Naive B cell (primary cell): ENCODE measurements at regions not wholly inside any gene's neighbourhood (a gene's known extent, or its start where the extent isn't known, plus 50 kb on each side); places are given as distances from the start of the nearest gene placed in this dataset.

ENCODE experiments used
- ATAC-seq, 2 donors: fragments of 150-1000 bp; cut with Tn5 transposase; 2 replicates each; pipeline ENCODE4 v1.10.0; 2021; ENCODE audit warnings: low read depth in 2 of 2, mild to moderate bottlenecking in 2 of 2, moderate library complexity in 2 of 2
- DNase-seq: peaks from one replicate; pipeline ENCODE4 v3.0.0; 2022
- H3K27ac Mint-ChIP-seq, 6 donors: one replicate each; pipeline ENCODE4 v1.8.0; 2020 to 2022; ENCODE audit warnings: mild to moderate bottlenecking in 6 of 6, mixed read lengths in 6 of 6, moderate library complexity in 5 of 6, inconsistent platforms in 2 of 6
- H3K27me3 Mint-ChIP-seq, 3 donors: one replicate each; pipeline ENCODE4 v1.8.0; 2021 to 2022; ENCODE audit warnings: mixed read lengths in 3 of 3, mild to moderate bottlenecking in 1 of 3
- H3K36me3 Mint-ChIP-seq, 2 donors: one replicate each; pipeline ENCODE4 v1.8.0; 2020 to 2022; ENCODE audit warnings: mixed read lengths in 2 of 2, inconsistent platforms in 1 of 2, mild to moderate bottlenecking in 1 of 2
- H3K4me1 Mint-ChIP-seq, 3 donors: one replicate each; pipeline ENCODE4 v1.8.0; 2020 to 2022; ENCODE audit warnings: mixed read lengths in 3 of 3, inconsistent platforms in 1 of 3, mild to moderate bottlenecking in 1 of 3, moderate library complexity in 1 of 3
- H3K4me3 Mint-ChIP-seq, 8 donors: one replicate each; pipeline ENCODE4 v1.8.0; 2020 to 2022; ENCODE audit warnings: mild to moderate bottlenecking in 8 of 8, mixed read lengths in 8 of 8, moderate library complexity in 8 of 8, inconsistent platforms in 2 of 8
- H3K9me3 Mint-ChIP-seq, 7 donors: one replicate each; pipeline ENCODE4 v1.8.0; 2020 to 2022; ENCODE audit warnings: mixed read lengths in 7 of 7, mild to moderate bottlenecking in 5 of 7, inconsistent platforms in 2 of 7, moderate library complexity in 1 of 7

DNA sequence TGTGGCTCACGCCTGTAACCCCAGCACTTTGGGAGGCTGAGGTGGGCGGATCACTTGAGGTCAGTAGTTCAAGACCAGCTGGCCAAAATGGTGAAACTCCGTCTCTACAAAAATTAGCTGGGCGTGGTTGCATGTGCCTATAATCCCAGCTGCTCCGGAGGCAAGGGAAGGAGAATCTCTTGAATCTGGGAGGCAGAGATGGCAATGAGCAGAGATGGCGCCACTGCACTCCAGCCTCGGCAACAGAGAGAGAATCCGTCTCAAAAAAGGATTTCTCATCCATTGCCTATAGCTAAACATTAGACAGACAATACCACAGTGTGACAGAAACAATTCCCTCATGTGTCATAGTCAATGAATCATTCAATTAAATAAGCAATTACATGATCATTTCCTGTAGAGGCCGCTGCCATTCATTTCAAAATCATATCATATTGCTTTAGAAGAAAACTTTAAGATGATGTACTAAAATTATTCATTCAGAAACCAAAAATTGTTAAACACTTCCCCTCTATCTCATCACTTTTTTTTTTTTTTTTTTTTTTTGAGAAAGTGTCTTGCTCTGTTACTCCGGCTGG is 69.5 kb upstream of the TGIF1 start:
- DNase-seq (no peak), ATAC-seq (peak in 1 of 2 donors; percentile 34)
- H3K9me3 Mint-ChIP-seq, result no peaks in the 10 kb centered on the region
- peaks cover 0 to 9% (median 5%) of the 10 kb centered on the region in 3 donors for H3K27me3 Mint-ChIP-seq
- H3K4me3 Mint-ChIP-seq, result no peak overlapping the region
- peaks cover 0 to 2% (median 0%) of the 10 kb centered on the region in 3 donors for H3K4me1 Mint-ChIP-seq
- no peaks in the 10 kb centered on the region for H3K36me3 Mint-ChIP-seq
- no peak overlapping the region for H3K27ac Mint-ChIP-seq

DNA sequence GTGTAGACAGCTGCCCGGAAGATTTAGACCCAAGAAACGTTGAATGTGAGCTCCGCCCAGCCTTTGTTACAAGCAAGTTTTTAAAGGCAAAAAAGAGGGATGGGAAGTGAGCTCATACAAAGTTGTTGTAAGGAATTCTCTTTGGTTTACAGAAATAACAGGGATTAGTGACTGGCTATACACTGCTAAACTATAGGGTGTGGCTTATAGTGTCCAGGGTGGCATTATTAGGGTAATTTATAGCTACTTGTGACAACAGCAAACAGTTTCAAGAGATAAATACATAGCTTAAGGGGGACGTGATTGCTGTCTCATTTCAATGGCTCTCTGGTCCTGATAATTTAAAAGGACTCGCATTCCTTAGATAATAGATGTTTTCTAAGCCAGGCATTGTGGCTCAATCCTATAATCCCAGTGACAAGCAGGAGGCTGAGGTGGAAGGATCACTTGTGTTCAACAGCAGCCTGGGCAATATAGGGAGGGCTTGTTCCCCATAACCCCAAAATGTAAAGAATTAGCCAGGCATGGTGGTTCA is 66.5 kb upstream of the TGIF1 start:
- no peaks in the 10 kb centered on the region for H3K9me3 Mint-ChIP-seq
- H3K27ac Mint-ChIP-seq, result no peak overlapping the region
- no peaks in the 10 kb centered on the region for H3K27me3 Mint-ChIP-seq
- no peaks in the 10 kb centered on the region for H3K36me3 Mint-ChIP-seq
- H3K4me1 Mint-ChIP-seq, result peaks cover 0 to 14% (median 0%) of the 10 kb centered on the region in 3 donors
- DNase-seq (no peak), ATAC-seq (no peak)
- H3K4me3 Mint-ChIP-seq, result no peak overlapping the region

DNA sequence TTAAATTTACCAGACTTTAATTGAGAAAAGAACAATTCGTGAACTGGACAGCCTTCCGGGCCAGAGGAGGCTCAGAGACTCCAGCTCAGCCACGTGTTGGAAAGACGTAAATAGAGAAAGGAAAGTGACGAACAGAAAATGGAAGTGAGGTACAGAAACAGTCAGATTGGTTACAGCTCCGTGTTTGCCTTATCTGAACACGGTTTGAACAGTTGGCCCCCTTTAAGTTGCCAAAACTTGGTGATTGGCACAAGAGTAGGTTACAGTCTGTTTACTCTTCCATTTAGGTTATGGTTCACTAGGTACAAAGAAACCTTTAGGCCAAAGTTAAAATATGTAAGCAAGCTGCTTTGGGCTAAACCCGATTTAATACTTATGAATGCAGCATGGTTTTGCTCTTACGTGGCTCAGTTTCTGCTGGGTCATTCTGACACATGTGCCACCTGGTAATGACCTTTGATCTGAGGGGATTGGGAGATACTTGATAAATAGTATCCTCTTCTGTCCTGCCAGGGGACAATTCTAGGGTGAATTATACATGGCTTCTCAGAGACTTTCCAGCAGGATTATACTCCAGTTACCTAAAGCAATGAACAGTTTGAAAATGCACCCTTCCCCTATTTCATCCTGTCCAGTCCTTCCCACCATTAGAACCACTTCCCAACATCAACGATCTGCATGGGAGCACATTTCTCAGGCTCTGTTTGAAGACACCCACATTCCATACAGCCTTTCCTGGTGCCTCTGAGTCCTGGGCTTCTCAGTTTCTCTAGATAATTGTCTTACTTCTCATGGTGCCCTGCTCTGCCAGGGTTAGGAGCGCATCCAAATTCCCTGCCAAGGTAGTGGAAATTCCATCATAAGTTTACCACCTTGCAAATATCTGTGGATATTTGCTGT is 65.1 kb upstream of the TGIF1 start:
- Mint-ChIP-seq H3K4me1 (peaks cover 0 to 14% (median 0%) of the 10 kb centered on the region in 3 donors), H3K27ac (peak overlapping the region in 3 of 6 donors; percentile 9 to 88 (median 85)), H3K27me3 (no peaks in the 10 kb centered on the region), H3K4me3 (peak overlapping the region in 3 of 8 donors; percentile 7), H3K9me3 (peaks cover 0 to 5% (median 2%) of the 10 kb centered on the region in 7 donors), H3K36me3 (no peaks in the 10 kb centered on the region)
- DNase-seq (no peak), ATAC-seq (peak; percentile 27 to 68)

DNA sequence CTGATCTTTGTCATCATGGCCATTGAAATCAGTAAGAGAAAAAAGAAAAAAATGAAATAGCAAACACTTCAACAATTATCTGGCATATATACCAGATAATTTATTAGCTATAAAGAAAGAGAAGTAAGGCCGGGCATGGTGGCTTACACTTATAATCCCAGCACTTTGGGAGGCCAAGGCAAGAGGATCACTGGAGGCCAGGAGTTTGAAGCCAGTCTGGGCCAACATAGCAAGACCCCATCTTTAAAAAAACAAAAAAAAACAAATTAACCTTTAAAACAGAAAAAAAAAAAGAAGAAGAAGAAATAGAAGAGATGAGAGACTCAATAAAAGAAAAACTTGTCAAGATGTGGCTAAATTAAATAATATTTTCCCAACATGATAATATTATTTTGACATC is 61.6 kb upstream of the TGIF1 start:
- peaks cover 0 to 14% (median 0%) of the 10 kb centered on the region in 3 donors for H3K4me1 Mint-ChIP-seq
- ATAC-seq, result no peak
- DNase-seq, result no peak
- no peak overlapping the region for H3K27ac Mint-ChIP-seq
- H3K4me3 Mint-ChIP-seq, result no peak overlapping the region
- H3K36me3 Mint-ChIP-seq, result no peaks in the 10 kb centered on the region
- no peaks in the 10 kb centered on the region for H3K27me3 Mint-ChIP-seq
- H3K9me3 Mint-ChIP-seq, result peaks cover 0 to 14% (median 6%) of the 10 kb centered on the region in 7 donors

DNA sequence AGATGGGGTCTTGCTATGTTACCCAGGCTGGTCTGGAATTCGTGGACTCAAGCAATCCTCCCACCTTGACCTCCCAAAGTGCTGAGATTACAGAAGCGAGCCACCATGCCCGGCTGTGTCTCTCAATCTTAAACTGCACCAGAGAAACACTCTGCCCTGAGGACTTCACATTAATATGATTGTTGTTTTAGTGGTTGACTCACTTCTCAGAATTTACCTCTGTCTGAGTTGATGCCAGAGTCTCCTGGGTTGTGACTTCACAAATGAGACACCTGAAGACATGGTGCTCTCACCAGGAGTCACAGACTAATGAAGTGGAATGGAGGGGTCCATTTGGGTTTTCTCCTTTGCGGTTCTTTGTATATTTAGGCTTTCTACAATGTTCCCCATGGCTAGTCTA is 61.0 kb upstream of the TGIF1 start:
- Mint-ChIP-seq H3K4me1 (peaks cover 0 to 14% (median 0%) of the 10 kb centered on the region in 3 donors), H3K9me3 (peaks cover 2 to 15% (median 8%) of the 10 kb centered on the region in 7 donors), H3K4me3 (no peak overlapping the region), H3K27ac (peak overlapping the region in 1 of 6 donors; percentile 17), H3K27me3 (no peaks in the 10 kb centered on the region), H3K36me3 (no peaks in the 10 kb centered on the region)
- ATAC-seq, result no peak
- DNase-seq, result no peak

DNA sequence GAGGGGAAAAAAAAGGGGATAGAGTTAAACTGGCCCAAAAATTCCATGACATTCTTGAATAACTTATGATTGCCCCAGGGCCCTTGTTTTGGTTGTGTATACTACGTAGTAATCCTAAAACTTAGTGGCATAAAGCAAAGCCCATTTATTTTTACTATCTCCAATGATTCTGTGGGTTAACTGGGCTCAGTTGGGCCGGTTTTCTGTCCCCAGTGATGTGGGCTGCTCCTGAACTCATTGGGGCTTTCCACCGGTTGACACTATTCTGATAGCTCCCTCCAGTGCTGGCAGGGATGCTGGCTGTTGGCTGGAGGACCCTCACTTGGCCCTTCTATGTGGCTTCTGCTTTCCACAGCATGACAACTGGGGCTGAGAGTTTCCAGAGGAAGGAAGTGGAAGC is 60.0 kb upstream of the TGIF1 start:
- Mint-ChIP-seq H3K4me1 (peaks cover 0 to 12% (median 0%) of the 10 kb centered on the region in 3 donors), H3K27me3 (no peaks in the 10 kb centered on the region), H3K4me3 (no peak overlapping the region), H3K9me3 (peaks cover 4 to 19% (median 11%) of the 10 kb centered on the region in 7 donors), H3K27ac (peak overlapping the region in 1 of 6 donors; percentile 57), H3K36me3 (peaks cover 0 to 4% of the 10 kb centered on the region in 2 donors)
- DNase-seq, result no peak
- no peak for ATAC-seq

DNA sequence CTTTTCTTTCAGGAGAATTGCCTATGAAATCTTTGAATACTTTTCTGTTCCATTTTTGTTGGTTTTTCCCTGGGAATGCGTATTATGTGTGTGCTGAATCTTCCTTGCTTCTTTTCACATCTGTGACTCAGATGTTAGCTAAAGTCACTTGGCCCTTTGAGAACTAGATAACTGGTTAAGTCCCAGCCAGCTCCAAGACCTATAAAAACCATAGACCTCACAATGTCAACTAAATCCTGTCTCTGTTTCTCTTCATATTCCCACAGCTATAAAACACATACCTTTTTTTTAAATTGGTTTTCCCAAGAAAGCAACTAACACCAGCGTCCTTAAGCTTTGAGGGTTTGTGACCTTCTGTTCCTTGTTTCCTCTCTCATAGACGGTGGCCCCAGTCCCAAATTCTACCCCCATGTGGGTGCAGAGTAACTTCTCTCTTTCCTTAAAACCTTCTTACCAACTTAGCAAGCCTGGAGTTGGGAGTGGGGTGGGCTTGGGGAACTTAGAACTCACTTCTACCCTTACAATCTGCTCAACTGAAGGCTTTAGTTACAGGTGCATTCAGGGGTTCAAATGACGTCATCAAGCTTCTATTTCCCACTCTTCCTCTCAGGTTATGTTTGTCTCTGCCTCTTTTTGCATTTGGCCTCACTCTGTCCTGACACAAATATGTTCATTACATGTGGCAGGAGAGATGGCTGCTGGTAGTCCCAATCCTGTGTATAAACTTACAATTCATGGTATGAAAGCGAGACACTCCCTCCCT is 58.1 kb upstream of the TGIF1 start:
- H3K9me3 Mint-ChIP-seq, result peaks cover 4 to 20% (median 12%) of the 10 kb centered on the region in 7 donors
- H3K36me3 Mint-ChIP-seq, result peaks cover 0 to 6% of the 10 kb centered on the region in 2 donors
- ATAC-seq (no peak), DNase-seq (no peak)
- no peaks in the 10 kb centered on the region for H3K27me3 Mint-ChIP-seq
- H3K4me1 Mint-ChIP-seq, result peaks cover 0 to 5% (median 0%) of the 10 kb centered on the region in 3 donors
- no peak overlapping the region for H3K27ac Mint-ChIP-seq
- H3K4me3 Mint-ChIP-seq, result no peak overlapping the region

DNA sequence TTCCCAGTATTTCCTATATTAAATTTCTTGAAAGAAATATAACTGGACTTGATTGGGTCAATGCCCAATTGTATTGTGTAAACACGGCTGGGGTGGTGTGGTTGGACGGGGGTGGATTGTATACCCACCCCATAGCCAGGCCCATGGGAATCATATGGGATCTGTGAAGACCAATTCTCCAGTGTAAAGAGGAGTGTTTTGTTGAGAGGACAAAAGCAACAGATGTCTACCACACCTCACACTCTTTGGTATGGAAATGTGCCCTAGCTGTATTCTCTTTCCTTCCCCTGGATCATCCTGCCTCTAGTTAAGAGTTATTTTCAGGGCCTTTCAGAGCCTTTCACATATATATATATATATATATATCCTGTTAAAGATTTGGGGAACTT is 57.5 kb upstream of the TGIF1 start:
- DNase-seq (no peak), ATAC-seq (no peak)
- H3K27ac Mint-ChIP-seq, result no peak overlapping the region
- H3K4me3 Mint-ChIP-seq, result peak overlapping the region in 1 of 8 donors; percentile 44
- no peaks in the 10 kb centered on the region for H3K27me3 Mint-ChIP-seq
- peaks cover 0 to 6% of the 10 kb centered on the region in 2 donors for H3K36me3 Mint-ChIP-seq
- peaks cover 4 to 20% (median 12%) of the 10 kb centered on the region in 7 donors for H3K9me3 Mint-ChIP-seq
- H3K4me1 Mint-ChIP-seq, result peaks cover 0 to 1% (median 0%) of the 10 kb centered on the region in 3 donors

DNA sequence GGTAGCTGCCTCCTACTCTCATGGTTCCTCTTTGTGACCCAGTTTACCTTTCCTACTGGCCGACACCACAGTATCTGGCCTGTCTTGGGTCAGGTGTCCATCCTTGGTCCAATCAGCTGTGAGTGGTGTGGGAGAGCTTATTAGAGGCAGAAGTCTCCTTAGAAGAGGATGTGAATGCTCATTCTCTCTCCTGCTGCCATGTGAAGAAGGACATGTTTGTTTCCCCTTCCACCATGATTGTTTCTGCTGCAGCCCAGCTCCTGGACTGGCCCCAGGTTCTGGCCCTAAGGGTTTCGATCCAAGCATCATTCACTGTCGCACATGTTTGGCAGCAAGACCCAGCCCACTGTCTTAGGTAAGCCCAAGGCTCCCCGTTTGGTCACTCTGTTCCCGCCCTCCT is 55.3 kb upstream of the TGIF1 start:
- DNase-seq, result no peak
- ATAC-seq, result no peak
- peak overlapping the region in 1 of 6 donors; percentile 10 for H3K27ac Mint-ChIP-seq
- H3K27me3 Mint-ChIP-seq, result no peaks in the 10 kb centered on the region
- no peak overlapping the region for H3K4me3 Mint-ChIP-seq
- peaks cover 0 to 6% of the 10 kb centered on the region in 2 donors for H3K36me3 Mint-ChIP-seq
- peaks cover 0 to 5% (median 4%) of the 10 kb centered on the region in 3 donors for H3K4me1 Mint-ChIP-seq
- peaks cover 4 to 18% (median 12%) of the 10 kb centered on the region in 7 donors for H3K9me3 Mint-ChIP-seq

DNA sequence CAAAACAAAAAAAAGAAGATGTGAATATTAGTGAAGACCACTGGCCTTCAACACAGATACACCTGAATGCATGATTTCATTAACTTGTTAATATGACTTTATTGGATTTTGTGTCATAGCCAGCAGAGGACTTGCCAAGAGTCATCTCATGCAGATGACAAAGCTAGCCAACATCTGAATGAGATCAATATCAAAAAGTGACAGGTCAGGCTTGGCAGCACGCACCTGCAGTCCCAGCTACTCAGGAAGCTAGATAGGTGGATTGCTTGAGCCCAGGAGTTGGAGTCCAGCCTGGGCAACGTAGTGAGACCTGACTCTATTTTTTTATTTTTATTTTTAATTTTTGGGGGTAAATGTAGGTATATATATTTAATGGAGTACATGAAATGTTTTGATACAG is 54.5 kb upstream of the TGIF1 start:
- no peak overlapping the region for H3K4me3 Mint-ChIP-seq
- no peak for DNase-seq
- H3K9me3 Mint-ChIP-seq, result peaks cover under 1 to 15% (median 9%) of the 10 kb centered on the region in 7 donors
- ATAC-seq, result no peak
- peaks cover 0 to 6% of the 10 kb centered on the region in 2 donors for H3K36me3 Mint-ChIP-seq
- peaks cover 2 to 13% (median 12%) of the 10 kb centered on the region in 3 donors for H3K4me1 Mint-ChIP-seq
- no peaks in the 10 kb centered on the region for H3K27me3 Mint-ChIP-seq
- peak overlapping the region in 1 of 6 donors; percentile 51 for H3K27ac Mint-ChIP-seq

DNA sequence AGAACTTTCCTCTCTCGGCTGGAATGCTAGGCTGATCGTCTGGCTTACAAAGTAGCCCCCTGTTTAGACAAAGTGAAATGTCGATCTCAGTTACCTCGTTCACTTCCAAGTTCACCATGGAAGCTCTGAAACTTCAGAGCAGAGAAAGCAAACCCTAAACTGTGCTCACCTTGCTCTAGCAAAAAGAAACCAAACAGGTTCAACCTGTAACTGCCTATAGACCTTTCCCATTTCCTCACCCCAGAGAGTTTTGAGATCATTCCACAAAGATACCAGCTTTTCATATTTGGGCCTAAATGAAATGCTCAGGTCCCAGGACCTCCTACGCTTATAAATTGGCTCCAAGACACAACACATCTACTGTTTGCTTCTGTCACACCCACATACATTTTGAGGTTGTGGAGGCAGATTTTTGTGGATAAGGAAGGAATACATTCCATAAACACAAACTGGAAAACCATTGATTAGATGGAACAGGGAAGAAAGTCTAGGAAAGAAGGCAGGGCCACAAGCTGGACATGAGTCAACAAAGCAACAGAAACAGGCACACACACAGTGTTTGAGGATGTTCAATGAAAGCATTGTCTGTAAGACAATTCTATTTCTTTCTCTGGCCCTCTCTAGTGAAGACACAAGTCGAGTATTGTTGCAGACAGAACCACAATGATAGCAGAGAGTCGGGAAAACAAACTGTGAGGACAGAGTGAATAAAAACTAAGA is 52.8 kb upstream of the TGIF1 start:
- Mint-ChIP-seq H3K27me3 (no peaks in the 10 kb centered on the region), H3K27ac (no peak overlapping the region), H3K36me3 (peaks cover 0 to 6% of the 10 kb centered on the region in 2 donors), H3K9me3 (peaks cover 0 to 17% (median 9%) of the 10 kb centered on the region in 7 donors), H3K4me3 (no peak overlapping the region), H3K4me1 (peaks cover 17 to 30% (median 29%) of the 10 kb centered on the region in 3 donors)
- DNase-seq (no peak), ATAC-seq (no peak)

DNA sequence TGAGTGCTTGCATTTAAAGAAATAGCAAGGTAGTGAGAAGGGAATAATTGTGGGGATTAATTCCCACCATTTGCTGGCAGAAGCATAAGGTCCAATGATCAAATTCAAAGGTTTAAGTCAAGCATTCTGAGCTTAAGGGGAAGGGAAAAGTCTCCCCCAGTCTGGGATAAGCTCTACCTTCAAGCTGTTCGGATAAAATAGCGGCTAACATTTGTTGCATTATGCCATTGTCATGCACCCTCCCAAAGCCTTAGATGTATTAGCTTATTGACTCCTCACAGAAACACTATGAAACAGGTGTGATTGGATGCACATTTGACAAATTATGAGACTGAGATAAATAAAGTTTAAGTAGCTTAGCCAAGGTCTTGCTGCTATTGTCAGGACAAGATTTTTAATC is 52.2 kb upstream of the TGIF1 start:
- H3K36me3 Mint-ChIP-seq, result peaks cover 0 to 6% of the 10 kb centered on the region in 2 donors
- no peak overlapping the region for H3K4me3 Mint-ChIP-seq
- H3K4me1 Mint-ChIP-seq, result peaks cover 18 to 33% (median 31%) of the 10 kb centered on the region in 3 donors
- DNase-seq (no peak), ATAC-seq (no peak)
- H3K9me3 Mint-ChIP-seq, result peaks cover 0 to 17% (median 9%) of the 10 kb centered on the region in 7 donors
- H3K27me3 Mint-ChIP-seq, result no peaks in the 10 kb centered on the region
- H3K27ac Mint-ChIP-seq, result no peak overlapping the region
